ENCODE measurements at regions not wholly inside any gene's neighbourhood (a gene's known extent, or its start where the extent isn't known, plus 50 kb on each side); places are given as distances from the start of the nearest gene placed in this dataset.

GRCh38 chr1:29889776-29890175 lies 653.5 kb downstream of the PTPRU start:
- TF ChIP-seq ARNTL (CRISPR knock-in tag; IDR thresholded peaks at IDR 0.05; ENCODE audit: borderline replicate concordance, low read depth), result no peak
- TF ChIP-seq CSRNP3 (CRISPR knock-in tag; IDR thresholded peaks at IDR 0.05), result no peak
- TF ChIP-seq ESRRG (CRISPR knock-in tag; IDR thresholded peaks at IDR 0.05), result no peak
- no peak for TF ChIP-seq CSDC2 (CRISPR knock-in tag; IDR thresholded peaks at IDR 0.05)
- TF ChIP-seq PPARA (CRISPR knock-in tag; IDR thresholded peaks at IDR 0.05; ENCODE audit: borderline replicate concordance), result no peak
- TF ChIP-seq TSHZ2 (CRISPR knock-in tag; IDR thresholded peaks at IDR 0.05), result no peak
- TF ChIP-seq ZNF70 (CRISPR knock-in tag; IDR thresholded peaks at IDR 0.05), result no peak
- TF ChIP-seq TOX (CRISPR knock-in tag; IDR thresholded peaks at IDR 0.05; ENCODE audit: borderline replicate concordance), result no peak
- no peak for TF ChIP-seq CREB5 (CRISPR knock-in tag; IDR thresholded peaks at IDR 0.05; ENCODE audit: low read depth)
- TF ChIP-seq ZFP30 (CRISPR knock-in tag; IDR thresholded peaks at IDR 0.05), result no peak
- TF ChIP-seq ZFP3 (CRISPR knock-in tag; IDR thresholded peaks at IDR 0.05), result no peak
- TF ChIP-seq PATZ1 (CRISPR knock-in tag; IDR thresholded peaks at IDR 0.05; ENCODE audit: borderline replicate concordance), result no peak
- no peak for TF ChIP-seq OSR1 (CRISPR knock-in tag; IDR thresholded peaks at IDR 0.05)
- TF ChIP-seq BACH2 (CRISPR knock-in tag; IDR thresholded peaks at IDR 0.05; ENCODE audit: borderline replicate concordance), result no peak
- no peak for TF ChIP-seq TCF4 (CRISPR knock-in tag; IDR thresholded peaks at IDR 0.05; ENCODE audit: borderline replicate concordance)
- no peak for TF ChIP-seq SNAI2 (CRISPR knock-in tag; IDR thresholded peaks at IDR 0.05)
- no peak for ATAC-seq

- no peak for ATAC-seq
- TF ChIP-seq TOX (CRISPR knock-in tag; IDR thresholded peaks at IDR 0.05; ENCODE audit: borderline replicate concordance), result no peak
- TF ChIP-seq ESRRG (CRISPR knock-in tag; IDR thresholded peaks at IDR 0.05), result no peak
- no peak for TF ChIP-seq PPARA (CRISPR knock-in tag; IDR thresholded peaks at IDR 0.05; ENCODE audit: borderline replicate concordance)
- TF ChIP-seq CSDC2 (CRISPR knock-in tag; IDR thresholded peaks at IDR 0.05), result no peak
- no peak for TF ChIP-seq ZFP3 (CRISPR knock-in tag; IDR thresholded peaks at IDR 0.05)
- no peak for TF ChIP-seq ZNF8 (CRISPR knock-in tag; IDR thresholded peaks at IDR 0.05)
- no peak for TF ChIP-seq ZNF565 (CRISPR knock-in tag; conservative IDR thresholded peaks at IDR 0.05; ENCODE audit: low read depth)
- TF ChIP-seq PATZ1 (CRISPR knock-in tag; IDR thresholded peaks at IDR 0.05; ENCODE audit: borderline replicate concordance), result no peak
- TF ChIP-seq OSR1 (CRISPR knock-in tag; IDR thresholded peaks at IDR 0.05), result no peak
- no peak for TF ChIP-seq CSRNP3 (CRISPR knock-in tag; IDR thresholded peaks at IDR 0.05)
- no peak for TF ChIP-seq TSHZ2 (CRISPR knock-in tag; IDR thresholded peaks at IDR 0.05)
- TF ChIP-seq ZC3H10 (CRISPR knock-in tag; IDR thresholded peaks at IDR 0.05), result no peak
- no peak for TF ChIP-seq ZNF70 (CRISPR knock-in tag; IDR thresholded peaks at IDR 0.05)
- TF ChIP-seq TCF4 (CRISPR knock-in tag; IDR thresholded peaks at IDR 0.05; ENCODE audit: borderline replicate concordance), result no peak
- TF ChIP-seq POU6F1 (CRISPR knock-in tag; IDR thresholded peaks at IDR 0.05; ENCODE audit: borderline replicate concordance, low read depth), result no peak
- TF ChIP-seq RARB (CRISPR knock-in tag; IDR thresholded peaks at IDR 0.05), result no peak
- no peak for TF ChIP-seq GLIS3 (CRISPR knock-in tag; IDR thresholded peaks at IDR 0.05)
- no peak for TF ChIP-seq SNAI2 (CRISPR knock-in tag; IDR thresholded peaks at IDR 0.05)
Observed at GRCh38 chr1:29884740-29885139, 648.4 kb downstream of the PTPRU start.
